GM21786 (cell line): ENCODE measurements at regions not wholly inside any gene's neighbourhood (a gene's known extent, or its start where the extent isn't known, plus 50 kb on each side); places are given as distances from the start of the nearest gene placed in this dataset.

Experiments used
- ATAC-seq: cut with Tn5 transposase; IDR thresholded peaks from one replicate; pipeline ENCODE4 v1.9.1; 2021; ENCODE audit not compliant: unreplicated experiment

- no peak for ATAC-seq
These were observed 146.1 kb downstream of the SMAD6 start for GRCh38 chr15:66848116-66848515.

- no peak for ATAC-seq
These were observed 146.8 kb downstream of the SMAD6 start for GRCh38 chr15:66848686-66849392.

- ATAC-seq = no peak
These were observed 147.3 kb downstream of the SMAD6 start for GRCh38 chr15:66849393-66849745.

- ATAC-seq = no peak
These were observed 147.7 kb downstream of the SMAD6 start for GRCh38 chr15:66849746-66850077.

GRCh38 chr15:66850078-66850991, 148.3 kb downstream of the SMAD6 start:
- no peak for ATAC-seq

GRCh38 chr15:66850996-66851310, 148.9 kb downstream of the SMAD6 start:
- no peak for ATAC-seq

- no peak for ATAC-seq
These were observed 149.5 kb downstream of the SMAD6 start for GRCh38 chr15:66851311-66852063.

- no peak for ATAC-seq
These were observed 150.2 kb downstream of the SMAD6 start for GRCh38 chr15:66852064-66852905.

- ATAC-seq = no peak
These were observed 152.3 kb downstream of the SMAD6 start for GRCh38 chr15:66854012-66854965.

GRCh38 chr15:66855041-66855440, 153.0 kb downstream of the SMAD6 start:
- ATAC-seq = no peak

- ATAC-seq = no peak
These were observed 155.7 kb downstream of the SMAD6 start for GRCh38 chr15:66857694-66858093.

- no peak for ATAC-seq
These were observed 156.6 kb downstream of the SMAD6 start for GRCh38 chr15:66858423-66859207.

- ATAC-seq = no peak
These were observed 157.7 kb downstream of the SMAD6 start for GRCh38 chr15:66859688-66860253.

GRCh38 chr15:66860844-66861243, 158.8 kb downstream of the SMAD6 start:
- ATAC-seq = no peak

GRCh38 chr15:66862111-66862939, 160.3 kb downstream of the SMAD6 start:
- no peak for ATAC-seq

GRCh38 chr15:66862940-66863335, 160.9 kb downstream of the SMAD6 start:
- no peak for ATAC-seq

GRCh38 chr15:66863390-66864085, 161.5 kb downstream of the SMAD6 start:
- no peak for ATAC-seq
